C4-2B (cell line): ENCODE measurements at regions not wholly inside any gene's neighbourhood (a gene's known extent, or its start where the extent isn't known, plus 50 kb on each side); places are given as distances from the start of the nearest gene placed in this dataset.

Source experiments
- H3K27ac ChIP-seq: fragments of 450-650 bp; 2 replicates; pipeline ENCODE4 v1.5.1; 2017
- CTCF ChIP-seq: fragments of 450-650 bp; conservative IDR thresholded peaks from 2 replicates; pipeline ENCODE4 v1.5.1; 2017; ENCODE audit warnings: mild to moderate bottlenecking
- ZFX ChIP-seq: fragments of 450-650 bp; IDR thresholded peaks from 2 replicates; pipeline ENCODE4 v1.6.1; 2017

GRCh38 chr16:66193543-66194229 is 172.8 kb upstream of the CDH5 start:
- no peak overlapping the region for H3K27ac ChIP-seq
- TF ChIP-seq CTCF (no peak), ZFX (no peak)

GRCh38 chr16:66190411-66190810 is 176.1 kb upstream of the CDH5 start:
- H3K27ac ChIP-seq = no peak overlapping the region
- TF ChIP-seq CTCF (no peak), ZFX (no peak)

DNA sequence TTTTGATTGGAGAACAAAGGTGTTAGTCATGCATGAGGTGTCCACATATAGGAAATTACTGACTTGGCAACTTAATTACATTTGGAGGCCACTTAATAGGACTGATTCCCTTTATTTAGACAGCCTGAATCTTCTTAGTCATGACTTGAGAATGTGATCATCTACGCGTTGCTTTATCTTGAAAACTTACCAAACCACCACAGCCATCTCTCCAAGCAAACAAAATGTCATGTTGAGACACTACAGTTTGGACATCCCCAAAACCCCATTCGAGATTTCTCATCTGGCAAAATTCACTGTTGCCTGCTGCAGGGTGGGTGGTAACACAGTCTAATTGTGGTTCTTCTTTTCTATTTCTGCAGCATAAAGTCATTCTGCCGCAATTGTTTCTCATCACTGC is 176.5 kb upstream of the CDH5 start:
- no peak overlapping the region for H3K27ac ChIP-seq
- TF ChIP-seq CTCF (no peak), ZFX (no peak)

DNA sequence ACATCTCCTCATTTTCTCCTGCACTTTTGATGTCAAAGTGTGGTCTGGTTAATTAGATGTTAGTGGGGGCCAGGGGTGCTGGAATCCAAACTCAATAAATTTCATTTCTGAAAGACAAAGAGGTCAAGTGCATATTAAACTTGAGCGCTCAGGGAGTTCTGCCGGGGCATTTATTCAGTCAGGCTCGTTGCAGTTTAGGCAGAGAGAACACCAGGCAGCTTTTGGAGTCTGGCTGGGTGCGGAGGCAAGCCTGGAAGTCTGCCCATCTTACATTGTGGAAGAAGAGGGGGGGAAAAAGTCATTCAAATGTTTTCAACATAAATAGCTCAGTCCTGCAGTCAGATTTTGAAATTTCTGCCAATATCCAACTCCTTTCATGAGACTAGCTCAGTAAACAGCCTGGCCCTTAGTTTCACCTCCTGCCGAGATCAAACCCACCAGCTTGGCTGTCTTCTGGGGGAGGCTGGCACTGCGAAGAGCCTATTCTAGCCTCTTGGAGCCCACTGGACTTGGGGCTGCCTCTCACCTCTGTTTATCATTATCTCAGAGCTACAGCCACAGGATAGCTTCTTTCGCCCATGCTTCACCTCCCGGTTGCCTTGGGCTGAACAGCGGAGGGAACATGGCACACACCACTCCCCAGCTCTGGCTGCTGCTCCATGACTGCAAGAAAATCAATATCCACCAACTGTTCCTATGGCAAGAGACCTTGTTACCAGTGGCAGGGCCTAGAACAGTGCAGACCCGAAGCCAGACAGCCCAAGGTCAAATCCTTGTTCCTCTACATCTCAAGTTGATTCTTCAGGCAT is 177.4 kb upstream of the CDH5 start:
- no peak for TF ChIP-seq ZFX
- TF ChIP-seq CTCF = no peak
- H3K27ac ChIP-seq = no peak overlapping the region

- H3K27ac ChIP-seq = no peak overlapping the region
- TF ChIP-seq ZFX (no peak), CTCF (no peak)
These were observed 180.2 kb upstream of the CDH5 start for GRCh38 chr16:66186251-66186785.

DNA sequence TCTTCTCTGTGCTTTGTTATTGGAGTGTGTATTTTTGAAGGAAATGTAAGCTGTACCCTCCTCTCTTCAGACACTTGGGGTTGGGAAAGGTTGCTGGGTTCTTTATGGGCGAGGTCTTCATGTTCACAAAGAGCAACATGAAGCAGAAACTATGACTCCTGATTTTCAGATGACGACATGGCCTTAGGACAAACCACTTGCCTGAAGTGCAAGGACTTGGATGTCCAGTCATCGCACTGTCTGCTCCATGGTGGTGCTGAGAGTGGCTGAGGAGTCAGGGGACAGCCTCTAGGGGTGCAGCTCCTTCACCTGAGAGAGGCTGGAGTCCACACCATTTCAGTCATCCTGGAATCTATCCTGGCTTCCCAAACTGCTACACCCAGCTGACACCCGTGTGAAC is 183.9 kb upstream of the CDH5 start:
- H3K27ac ChIP-seq = no peak overlapping the region

More for the DNA sequence above, 183.9 kb upstream of the CDH5 start:
- TF ChIP-seq CTCF = no peak
- no peak for TF ChIP-seq ZFX
